Common myeloid progenitor, CD34-positive (primary cell): ENCODE measurements at regions not wholly inside any gene's neighbourhood (a gene's known extent, or its start where the extent isn't known, plus 50 kb on each side); places are given as distances from the start of the nearest gene placed in this dataset.

Source experiments
- CTCF ChIA-PET: fragments of 350-600 bp; sonication (Branson Sonifier 250); formaldehyde crosslinking; loops from one replicate; lab custom pipeline; 2021; ENCODE audit warnings: antibody characterized with exemption; lab: Charles Lee
- POLR2A ChIA-PET: fragments of 350-600 bp; sonication (Branson Sonifier 250); formaldehyde crosslinking; loops from one replicate; lab custom pipeline; 2021; ENCODE audit warnings: antibody characterized with exemption; lab: Charles Lee
- DNase-seq, 3 donors: peaks; one replicate each; pipeline versions ENCODE4 v3.0.0 to v3.0.0-alpha.2; 2013
- H3K27ac ChIP-seq, 2 experiments: 1 replicate in 1 of 2; 2 replicates in 1 of 2; pipeline ENCODE4 v1.7.0; 2013; ENCODE audit warnings: inconsistent platforms in 2 of 2, low read length in 2 of 2, mild to moderate bottlenecking in 2 of 2, low read depth in 1 of 2, moderate library complexity in 1 of 2; ENCODE audit not compliant: severe bottlenecking in 2 of 2, insufficient read depth in 1 of 2, poor library complexity in 1 of 2
- H3K27me3 ChIP-seq, 5 experiments: replicated peaks in 2 of 5; 1 replicate in 3 of 5; 2 replicates in 2 of 5; pipeline versions ENCODE4 v1.6.1 to v1.7.0; 2013; ENCODE audit warnings: low read length in 4 of 5, mild to moderate bottlenecking in 2 of 5, moderate library complexity in 2 of 5, inconsistent platforms in 1 of 5; ENCODE audit not compliant: insufficient read depth in 5 of 5, control insufficient read depth in 4 of 5
- H3K36me3 ChIP-seq, 4 experiments: 1 replicate in 2 of 4; 2 replicates in 2 of 4; pipeline versions ENCODE4 v1.6.1 to v1.7.0; 2013; ENCODE audit warnings: low read length in 3 of 4, control low read depth in 1 of 4, mild to moderate bottlenecking in 1 of 4; ENCODE audit not compliant: control insufficient read depth in 4 of 4, insufficient read depth in 4 of 4
- H3K4me1 ChIP-seq, 4 experiments: 1 replicate in 3 of 4; 2 replicates in 1 of 4; pipeline versions ENCODE4 v1.6.1 to v1.7.1; 2013; ENCODE audit warnings: low read length in 3 of 4, mild to moderate bottlenecking in 3 of 4, control low read depth in 1 of 4, inconsistent platforms in 1 of 4, moderate library complexity in 1 of 4; ENCODE audit not compliant: control insufficient read depth in 4 of 4, insufficient read depth in 4 of 4; ENCODE audit errors: control extremely low read depth in 1 of 4
- H3K4me3 ChIP-seq, 7 experiments: 1 replicate in 4 of 7; 2 replicates in 3 of 7; pipeline versions ENCODE4 v1.5.1 to v1.7.0; 2013; ENCODE audit warnings: mild to moderate bottlenecking in 7 of 7, low read length in 6 of 7, moderate library complexity in 6 of 7, inconsistent platforms in 2 of 7, low read depth in 2 of 7, control low read depth in 1 of 7; ENCODE audit not compliant: insufficient read depth in 4 of 7, control insufficient read depth in 1 of 7; ENCODE audit errors: extremely low read depth in 1 of 7
- H3K9me3 ChIP-seq, 5 experiments: 1 replicate in 4 of 5; 2 replicates in 1 of 5; pipeline versions ENCODE4 v1.6.1 to v1.7.1; 2013; ENCODE audit warnings: low read length in 4 of 5, mild to moderate bottlenecking in 2 of 5, inconsistent platforms in 1 of 5, low read depth in 1 of 5, moderate library complexity in 1 of 5; ENCODE audit not compliant: control insufficient read depth in 4 of 5, insufficient read depth in 2 of 5; ENCODE audit errors: control extremely low read depth in 1 of 5
- WGBS: methylation state at CpG from one replicate; pipeline ENCODE4 v1.1.5; 2013; ENCODE audit not compliant: insufficient coverage; 5-methylcytosine and 5-hydroxymethylcytosine counted together

DNA sequence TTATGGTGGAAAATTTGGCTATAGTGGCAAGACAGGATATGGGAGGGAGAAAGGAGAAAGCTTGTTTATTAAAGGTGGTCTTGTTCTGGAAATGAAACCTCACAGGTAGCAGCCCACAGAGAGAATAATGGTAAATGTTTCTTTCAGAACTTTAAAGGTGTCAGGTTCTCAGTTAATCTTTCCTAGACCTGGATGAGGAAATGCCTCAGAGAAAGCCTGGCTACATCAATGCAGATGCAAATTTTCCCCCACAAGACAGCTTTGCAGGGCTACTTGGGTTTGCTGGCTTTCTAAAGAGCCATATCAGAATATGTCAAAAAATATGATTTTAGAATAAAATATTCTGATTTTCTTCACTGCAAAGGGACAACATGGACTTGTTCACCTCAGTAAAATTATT is 715.0 kb downstream of the FAM133A start:
- CTCF ChIA-PET: no interaction called here
- no peaks in the 10 kb centered on the region for H3K4me1 ChIP-seq

DNA sequence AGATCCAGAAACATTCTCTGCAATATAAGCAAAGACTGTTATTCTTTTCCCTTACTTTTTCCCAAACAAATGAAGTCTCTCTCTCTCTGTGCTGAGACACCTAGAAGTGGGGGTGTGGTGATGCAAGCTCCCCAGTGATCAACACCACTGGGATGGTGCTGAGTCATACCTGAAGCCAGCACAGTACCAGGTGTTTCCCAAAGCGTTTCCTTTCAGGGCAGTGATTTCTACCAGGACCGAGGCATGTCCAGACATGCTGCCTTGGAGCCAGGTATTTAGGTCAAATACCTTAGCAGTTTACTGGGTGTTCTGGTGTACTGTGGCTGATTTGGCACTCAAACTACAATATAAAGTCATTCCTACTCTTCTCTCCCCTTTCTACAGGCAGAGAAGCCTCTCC is 726.5 kb downstream of the FAM133A start:
- no CpG with 5 or more reads among the region's 2 CpGs for WGBS
- ChIA-PET POLR2A (no interaction called here), CTCF (no interaction called here)

More for the DNA sequence above, 715.0 kb downstream of the FAM133A start:
- Histone ChIP-seq H3K36me3 (no peaks in the 10 kb centered on the region), H3K9me3 (no peaks in the 10 kb centered on the region), H3K27ac (no peak overlapping the region), H3K27me3 (no peaks in the 10 kb centered on the region), H3K4me3 (no peak overlapping the region)
- POLR2A ChIA-PET: no interaction called here
- DNase-seq: no peak

DNA sequence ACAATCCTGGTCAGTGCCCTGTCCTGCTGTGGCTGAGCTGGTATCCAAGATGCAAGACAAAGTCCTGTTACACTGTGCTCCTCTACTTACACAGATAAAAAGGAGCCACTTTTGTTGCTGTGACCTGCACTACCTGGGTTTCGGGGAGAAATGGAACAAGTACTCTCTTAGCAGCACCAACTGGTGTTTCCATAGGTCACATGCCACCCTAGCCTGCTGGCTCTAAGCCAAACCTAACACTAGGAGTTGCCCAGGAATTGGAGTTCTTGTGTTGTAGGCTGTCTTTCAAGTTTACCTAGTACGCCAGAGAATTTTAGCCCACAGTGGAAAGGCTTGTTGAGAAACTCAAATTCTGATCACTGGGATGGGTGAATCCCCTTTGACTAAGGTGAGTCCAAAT is 727.4 kb downstream of the FAM133A start:
- POLR2A ChIA-PET: no interaction called here
- no peaks in the 10 kb centered on the region for H3K27me3 ChIP-seq
- H3K9me3 ChIP-seq: no peaks in the 10 kb centered on the region
- WGBS: 84% methylated on average over 2 of the region's 2 CpGs
- no peaks in the 10 kb centered on the region for H3K36me3 ChIP-seq
- no peak overlapping the region for H3K27ac ChIP-seq
- H3K4me1 ChIP-seq: no peaks in the 10 kb centered on the region
- DNase-seq: no peak
- CTCF ChIA-PET: no interaction called here
- no peak overlapping the region for H3K4me3 ChIP-seq

More for the DNA sequence above, 726.5 kb downstream of the FAM133A start:
- Histone ChIP-seq H3K27me3 (no peaks in the 10 kb centered on the region), H3K4me1 (no peaks in the 10 kb centered on the region), H3K36me3 (no peaks in the 10 kb centered on the region), H3K9me3 (no peaks in the 10 kb centered on the region), H3K4me3 (no peak overlapping the region), H3K27ac (no peak overlapping the region)
- no peak for DNase-seq

DNA sequence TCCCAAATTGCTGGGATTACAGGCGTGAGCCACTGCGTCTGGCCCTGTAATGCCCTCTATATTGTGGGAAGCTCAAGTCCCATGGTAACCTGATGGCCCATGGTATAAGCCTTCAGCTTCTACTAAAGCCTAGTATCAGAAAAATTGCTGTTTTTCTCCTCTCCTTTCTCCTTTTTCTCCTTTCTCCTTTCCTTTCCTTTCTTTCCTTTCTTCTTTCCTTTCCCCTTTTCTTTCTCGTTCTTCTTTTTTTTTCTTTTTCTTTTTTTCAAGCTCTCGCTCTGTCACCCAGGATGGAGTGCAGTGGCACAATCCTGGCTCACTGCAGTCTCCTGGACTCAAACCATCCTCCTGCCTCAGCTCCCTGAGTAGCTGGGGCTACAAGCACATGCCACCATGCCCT is 740.7 kb downstream of the FAM133A start:
- DNase-seq: no peak
- POLR2A ChIA-PET: no interaction called here
- H3K9me3 ChIP-seq: no peaks in the 10 kb centered on the region
- 92% methylated on average over 4 of the region's 4 CpGs for WGBS
- H3K27me3 ChIP-seq: no peaks in the 10 kb centered on the region
- H3K27ac ChIP-seq: no peak overlapping the region
- no peaks in the 10 kb centered on the region for H3K36me3 ChIP-seq
- CTCF ChIA-PET: interaction anchor here (0.6 kb wide), 1 partner anchor 992 kb away, joined by 3 read pairs; no protein-coding TSS in a partner anchor
- H3K4me1 ChIP-seq: no peaks in the 10 kb centered on the region
- H3K4me3 ChIP-seq: no peak overlapping the region

DNA sequence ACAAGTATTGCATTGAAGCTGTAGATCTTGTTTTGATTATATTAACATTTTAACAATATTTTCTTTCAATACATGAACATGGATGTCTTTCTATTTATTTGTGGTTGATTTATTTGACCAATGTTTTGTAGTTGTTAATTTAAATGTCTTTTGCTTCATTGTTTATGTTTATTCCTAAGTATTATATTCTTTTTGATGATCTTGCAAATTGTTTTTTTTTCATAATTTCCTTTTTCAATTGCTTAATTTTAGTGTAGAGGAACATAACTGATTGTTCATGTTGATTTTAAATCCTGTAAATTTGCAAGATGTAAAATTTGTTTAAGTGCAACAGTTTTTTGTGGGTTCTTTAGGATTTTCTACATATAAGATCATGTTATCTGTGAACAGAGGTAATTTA is 744.1 kb downstream of the FAM133A start:
- Histone ChIP-seq H3K4me3 (no peak overlapping the region), H3K27ac (no peak overlapping the region), H3K27me3 (no peaks in the 10 kb centered on the region), H3K36me3 (no peaks in the 10 kb centered on the region), H3K9me3 (no peaks in the 10 kb centered on the region), H3K4me1 (no peaks in the 10 kb centered on the region)
- ChIA-PET CTCF (no interaction called here), POLR2A (no interaction called here)
- no peak for DNase-seq

DNA sequence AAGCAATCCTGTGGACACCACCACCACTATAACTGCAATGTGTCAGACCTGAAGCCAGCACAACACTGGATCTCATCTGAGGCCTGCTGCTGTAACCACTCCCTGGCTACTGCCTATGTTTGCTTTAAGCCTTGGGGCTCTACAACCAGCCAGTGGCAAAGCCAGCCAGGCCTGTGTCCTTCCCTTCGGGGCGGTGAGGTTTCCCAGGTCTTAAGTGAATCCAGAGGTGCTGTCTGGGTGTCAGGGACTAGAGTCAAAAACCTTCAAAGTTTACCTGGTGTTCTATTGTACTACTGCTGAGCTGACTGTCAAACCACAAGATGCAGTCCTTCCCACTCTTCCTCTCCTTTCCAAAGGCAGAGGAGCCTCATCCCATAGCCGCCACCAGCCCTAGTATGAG is 750.5 kb downstream of the FAM133A start:
- Histone ChIP-seq H3K4me3 (no peak overlapping the region), H3K36me3 (no peaks in the 10 kb centered on the region), H3K27me3 (no peaks in the 10 kb centered on the region), H3K9me3 (no peaks in the 10 kb centered on the region), H3K27ac (no peak overlapping the region), H3K4me1 (peaks cover 0 to 11% (median 0%) of the 10 kb centered on the region in 4 experiments)
- CTCF ChIA-PET: no interaction called here
- POLR2A ChIA-PET: no interaction called here
- no peak for DNase-seq
- 100% methylated on average over 1 of the region's 3 CpGs for WGBS

DNA sequence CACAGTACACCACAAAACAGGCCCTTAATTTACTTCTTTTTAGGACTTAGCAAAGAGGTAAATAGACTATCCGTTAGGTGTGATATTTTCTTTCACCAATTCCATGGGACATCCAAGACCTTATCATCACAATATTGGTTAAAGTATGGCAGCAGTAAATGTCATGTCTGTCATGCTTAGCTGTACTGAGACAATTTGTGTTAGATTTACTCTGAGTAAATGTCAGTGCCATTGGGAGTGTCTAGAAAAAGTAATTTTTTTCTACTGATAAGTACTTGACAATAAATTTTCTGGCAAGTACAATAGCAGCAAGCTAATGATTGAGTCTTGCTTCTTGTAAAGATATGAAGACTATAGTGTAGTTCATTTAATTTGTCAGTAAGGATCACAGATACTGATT is 756.1 kb downstream of the FAM133A start:
- no peak for DNase-seq
- no CpG with 5 or more reads among the region's 1 CpG for WGBS

More for the DNA sequence above, 756.1 kb downstream of the FAM133A start:
- H3K27me3 ChIP-seq: no peaks in the 10 kb centered on the region
- H3K4me1 ChIP-seq: peaks cover 0 to 11% (median 0%) of the 10 kb centered on the region in 4 experiments
- H3K27ac ChIP-seq: no peak overlapping the region
- H3K36me3 ChIP-seq: no peaks in the 10 kb centered on the region
- ChIA-PET CTCF (no interaction called here), POLR2A (no interaction called here)
- no peak overlapping the region for H3K4me3 ChIP-seq
- no peaks in the 10 kb centered on the region for H3K9me3 ChIP-seq
